Osteoblast (primary cell): ENCODE measurements at regions not wholly inside any gene's neighbourhood (a gene's known extent, or its start where the extent isn't known, plus 50 kb on each side); places are given as distances from the start of the nearest gene placed in this dataset.

Experiments used
- DNase-seq: peaks from one replicate; pipeline ENCODE4 v3.0.0; 2011; ENCODE audit warnings: low spot score, mixed read lengths; ENCODE audit not compliant: insufficient read length; ENCODE audit errors: missing footprints
- H2AFZ ChIP-seq: 2 replicates; pipeline ENCODE4 v1.6.0; 2011; ENCODE audit warnings: mild to moderate bottlenecking, low read length
- H3K27ac ChIP-seq: 2 replicates; pipeline ENCODE4 v1.5.1; 2011; ENCODE audit warnings: mild to moderate bottlenecking, low read depth, low read length, moderate library complexity
- H3K27me3 ChIP-seq: 2 replicates; pipeline ENCODE4 v1.6.0; 2012; ENCODE audit warnings: mild to moderate bottlenecking, control low read depth, inconsistent platforms, low read length, moderate library complexity; ENCODE audit not compliant: insufficient read depth
- H3K36me3 ChIP-seq: 2 replicates; pipeline ENCODE4 v1.5.1; 2011; ENCODE audit warnings: mild to moderate bottlenecking, low read length, control low read depth, moderate library complexity; ENCODE audit not compliant: insufficient read depth
- H3K4me1 ChIP-seq: 2 replicates; pipeline ENCODE4 v1.5.1; 2011; ENCODE audit warnings: mild to moderate bottlenecking, low read length, control low read depth, moderate library complexity; ENCODE audit not compliant: insufficient read depth
- H3K4me2 ChIP-seq: 2 replicates; pipeline ENCODE4 v1.6.0; 2011; ENCODE audit warnings: mild to moderate bottlenecking, low read length; ENCODE audit not compliant: insufficient read depth
- H3K4me3 ChIP-seq: fragments of 200-600 bp; sonication (generic); 3 replicates; pipeline ENCODE4 v1.5.1; 2012; ENCODE audit warnings: mild to moderate bottlenecking, low read length, inconsistent platforms; ENCODE audit not compliant: insufficient read depth
- H3K79me2 ChIP-seq: 2 replicates; pipeline ENCODE4 v1.6.0; 2012; ENCODE audit warnings: mild to moderate bottlenecking, low read length, control low read depth, inconsistent platforms; ENCODE audit not compliant: insufficient read depth
- H3K9me3 ChIP-seq: 2 replicates; pipeline ENCODE4 v1.5.1; 2011; ENCODE audit warnings: low read depth, low read length, control low read depth
- H4K20me1 ChIP-seq: 2 replicates; pipeline ENCODE4 v1.6.0; 2012; ENCODE audit warnings: mild to moderate bottlenecking, low read length, control low read depth; ENCODE audit not compliant: insufficient read depth
- TF ChIP-seq, protein P1 (sequence below): IDR thresholded peaks from 2 replicates; pipeline ENCODE4 v1.5.1; 2011; ENCODE audit warnings: mild to moderate bottlenecking, low read depth, low read length, moderate library complexity; ENCODE audit errors: extremely low read depth

GRCh38 chr4:74540193-74540592 is 95.3 kb downstream of the AREG start:
- Histone ChIP-seq H3K27me3 (no peaks in the 10 kb centered on the region), H3K79me2 (no peaks in the 10 kb centered on the region), H3K9me3 (no peaks in the 10 kb centered on the region), H2AFZ (no peak overlapping the region), H4K20me1 (no peaks in the 10 kb centered on the region), H3K4me2 (no peak overlapping the region), H3K4me1 (peaks cover 32% of the 10 kb centered on the region), H3K27ac (no peak overlapping the region), H3K36me3 (no peaks in the 10 kb centered on the region), H3K4me3 (no peak overlapping the region)
- TF ChIP-seq, protein P1, sequence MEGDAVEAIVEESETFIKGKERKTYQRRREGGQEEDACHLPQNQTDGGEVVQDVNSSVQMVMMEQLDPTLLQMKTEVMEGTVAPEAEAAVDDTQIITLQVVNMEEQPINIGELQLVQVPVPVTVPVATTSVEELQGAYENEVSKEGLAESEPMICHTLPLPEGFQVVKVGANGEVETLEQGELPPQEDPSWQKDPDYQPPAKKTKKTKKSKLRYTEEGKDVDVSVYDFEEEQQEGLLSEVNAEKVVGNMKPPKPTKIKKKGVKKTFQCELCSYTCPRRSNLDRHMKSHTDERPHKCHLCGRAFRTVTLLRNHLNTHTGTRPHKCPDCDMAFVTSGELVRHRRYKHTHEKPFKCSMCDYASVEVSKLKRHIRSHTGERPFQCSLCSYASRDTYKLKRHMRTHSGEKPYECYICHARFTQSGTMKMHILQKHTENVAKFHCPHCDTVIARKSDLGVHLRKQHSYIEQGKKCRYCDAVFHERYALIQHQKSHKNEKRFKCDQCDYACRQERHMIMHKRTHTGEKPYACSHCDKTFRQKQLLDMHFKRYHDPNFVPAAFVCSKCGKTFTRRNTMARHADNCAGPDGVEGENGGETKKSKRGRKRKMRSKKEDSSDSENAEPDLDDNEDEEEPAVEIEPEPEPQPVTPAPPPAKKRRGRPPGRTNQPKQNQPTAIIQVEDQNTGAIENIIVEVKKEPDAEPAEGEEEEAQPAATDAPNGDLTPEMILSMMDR = no peak
- DNase-seq = no peak

DNA sequence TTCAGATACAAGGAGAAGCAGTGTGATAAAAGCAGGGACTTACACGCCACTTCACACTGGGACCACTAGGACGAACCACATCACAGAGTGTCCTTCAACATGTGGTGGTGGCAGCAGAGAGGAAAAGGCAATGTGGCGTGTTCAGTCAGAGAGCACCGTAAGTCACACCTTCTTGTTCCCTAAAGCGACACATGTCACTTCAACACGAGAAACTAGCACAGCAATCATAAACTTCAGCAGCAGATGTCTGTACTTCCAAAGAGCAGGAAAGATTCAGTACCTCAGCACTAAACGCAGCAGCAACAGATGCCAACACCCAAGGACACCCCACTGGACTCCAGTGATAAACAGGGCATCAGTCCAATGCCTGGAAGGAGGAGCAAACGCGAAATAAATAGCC is 96.7 kb downstream of the AREG start:
- Histone ChIP-seq H4K20me1 (no peaks in the 10 kb centered on the region), H3K36me3 (no peaks in the 10 kb centered on the region), H3K4me1 (peaks cover 35% of the 10 kb centered on the region), H3K27me3 (no peaks in the 10 kb centered on the region), H3K27ac (no peak overlapping the region), H3K4me3 (no peak overlapping the region), H3K79me2 (no peaks in the 10 kb centered on the region), H3K4me2 (no peak overlapping the region), H2AFZ (no peak overlapping the region), H3K9me3 (no peaks in the 10 kb centered on the region)
- DNase-seq = no peak
- TF ChIP-seq, protein P1 = no peak

DNA sequence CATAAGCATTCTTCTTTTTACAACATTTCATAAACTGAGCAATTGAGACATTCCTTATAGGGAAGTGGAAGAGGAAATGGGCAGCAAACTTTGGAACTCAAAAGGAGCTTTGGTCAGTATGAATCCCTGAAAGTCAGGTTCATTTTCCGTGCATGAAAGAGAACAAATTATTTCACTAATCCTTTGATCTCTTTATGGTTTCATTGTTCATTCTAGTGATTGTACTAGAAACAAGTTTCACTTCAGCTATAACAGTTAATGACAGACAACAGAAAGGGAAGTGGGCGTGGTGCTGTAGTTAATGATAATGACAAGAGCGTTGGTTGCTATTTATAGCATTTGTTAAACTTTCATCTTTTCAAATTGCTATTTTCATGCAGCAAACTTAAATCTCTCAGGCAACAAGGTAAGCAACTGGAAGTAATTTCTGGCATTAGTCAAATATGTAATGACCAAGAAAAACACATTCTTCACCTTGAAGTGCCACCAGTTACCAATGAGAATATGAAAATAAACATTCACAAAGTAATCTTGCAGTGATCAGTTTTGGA is 98.4 kb downstream of the AREG start:
- H3K79me2 ChIP-seq = no peaks in the 10 kb centered on the region
- no peaks in the 10 kb centered on the region for H4K20me1 ChIP-seq
- no peak overlapping the region for H3K4me3 ChIP-seq
- no peaks in the 10 kb centered on the region for H3K27me3 ChIP-seq
- H3K36me3 ChIP-seq = no peaks in the 10 kb centered on the region
- H3K4me2 ChIP-seq = no peak overlapping the region
- peaks cover 27% of the 10 kb centered on the region for H3K4me1 ChIP-seq
- no peak overlapping the region for H3K27ac ChIP-seq
- no peaks in the 10 kb centered on the region for H3K9me3 ChIP-seq
- TF ChIP-seq, protein P1 = no peak
- no peak overlapping the region for H2AFZ ChIP-seq
- DNase-seq = no peak

GRCh38 chr4:74543983-74544382 is 99.0 kb downstream of the AREG start:
- H3K4me3 ChIP-seq = no peak overlapping the region

More at GRCh38 chr4:74543983-74544382, 99.0 kb downstream of the AREG start:
- H3K27me3 ChIP-seq = no peaks in the 10 kb centered on the region
- no peaks in the 10 kb centered on the region for H3K79me2 ChIP-seq
- DNase-seq = no peak
- no peaks in the 10 kb centered on the region for H3K9me3 ChIP-seq
- H3K4me1 ChIP-seq = peaks cover 27% of the 10 kb centered on the region
- no peak overlapping the region for H2AFZ ChIP-seq
- H3K27ac ChIP-seq = peak overlapping the region; percentile 27
- no peaks in the 10 kb centered on the region for H4K20me1 ChIP-seq
- no peaks in the 10 kb centered on the region for H3K36me3 ChIP-seq
- peak overlapping the region; percentile 28 for H3K4me2 ChIP-seq
- TF ChIP-seq, protein P1 = no peak
